Fibroblast of gingiva (primary cell): ENCODE measurements at regions not wholly inside any gene's neighbourhood (a gene's known extent, or its start where the extent isn't known, plus 50 kb on each side); places are given as distances from the start of the nearest gene placed in this dataset.

Experiments used
- DNase-seq: peaks from one replicate; pipeline ENCODE4 v3.0.0-alpha.2; 2011; ENCODE audit warnings: low read depth

DNA sequence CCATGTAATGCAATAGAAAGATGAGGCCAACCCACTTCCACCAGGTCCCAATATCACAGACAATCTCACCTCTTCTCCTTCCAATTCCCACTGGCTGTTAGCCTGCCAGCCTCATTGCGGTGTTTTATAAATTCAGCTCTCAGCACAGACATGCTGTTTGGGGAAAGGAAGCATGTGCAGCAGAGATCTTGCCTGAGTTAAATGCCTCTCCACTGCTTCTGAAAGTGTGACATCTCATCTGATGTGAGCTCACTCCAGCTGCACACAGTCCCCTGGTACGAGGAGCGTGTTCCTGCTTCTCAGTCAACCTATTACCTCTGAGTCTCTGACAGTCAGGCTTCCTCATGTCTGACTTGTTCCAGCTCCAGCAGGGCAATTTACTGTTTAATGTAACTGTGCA lies 122.7 kb upstream of the GUCY1A2 start:
- no peak for DNase-seq

DNA sequence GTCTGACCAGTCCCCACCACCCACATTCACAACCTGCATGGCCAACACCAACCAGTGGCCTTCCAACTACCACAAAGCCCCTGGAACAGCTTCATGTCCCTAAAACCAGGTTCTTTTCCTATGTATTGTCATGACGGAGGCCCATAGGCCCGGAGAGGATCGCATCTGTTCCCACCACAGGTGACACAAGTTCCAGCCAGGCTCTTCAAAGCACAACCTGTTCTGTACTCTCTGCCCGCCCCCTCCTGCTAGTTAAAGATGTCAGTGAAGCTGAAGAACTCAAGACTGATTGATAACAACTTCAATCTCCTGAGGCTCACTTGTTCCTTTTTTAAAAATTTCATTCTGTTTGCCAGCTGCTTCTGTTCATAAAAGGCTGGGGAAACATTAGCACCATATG lies 121.1 kb upstream of the GUCY1A2 start:
- DNase-seq: no peak

DNA sequence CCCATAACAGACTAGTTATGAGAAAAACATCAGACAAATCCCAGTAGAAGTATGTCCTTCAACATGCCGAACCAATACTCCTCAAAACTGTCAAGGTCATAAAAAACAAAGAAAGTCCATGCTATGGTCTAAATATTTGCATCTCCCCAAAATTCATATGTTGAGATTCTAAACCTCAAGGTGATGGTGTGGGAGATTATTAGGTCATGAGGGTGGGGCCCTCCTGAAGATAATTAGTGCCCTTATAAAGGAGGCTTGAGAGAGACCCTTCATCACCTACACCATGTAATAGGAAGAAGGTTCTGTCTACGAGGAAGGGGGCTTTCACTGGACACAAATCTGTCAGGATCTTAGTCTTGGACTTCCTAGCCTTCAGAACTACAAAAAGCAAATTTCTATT lies 118.6 kb upstream of the GUCY1A2 start:
- no peak for DNase-seq

DNA sequence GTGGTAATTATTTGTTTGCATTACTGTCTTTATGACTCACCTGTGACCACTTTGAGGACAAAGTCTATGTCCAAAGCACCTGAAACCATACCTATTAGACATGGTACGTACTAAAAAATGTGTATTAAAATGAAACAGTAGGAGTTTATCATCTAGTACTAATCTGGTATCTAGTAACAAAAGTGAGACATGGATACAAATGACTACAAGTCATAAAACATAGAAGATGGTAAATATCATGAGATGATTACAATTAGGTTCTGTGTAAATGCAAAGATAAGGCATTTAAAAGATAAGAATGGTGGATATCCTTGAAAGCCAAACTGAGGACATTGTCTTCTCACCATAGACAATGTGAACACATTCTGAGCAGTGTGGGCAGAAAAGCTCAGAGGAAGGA lies 113.5 kb upstream of the GUCY1A2 start:
- DNase-seq: no peak

DNA sequence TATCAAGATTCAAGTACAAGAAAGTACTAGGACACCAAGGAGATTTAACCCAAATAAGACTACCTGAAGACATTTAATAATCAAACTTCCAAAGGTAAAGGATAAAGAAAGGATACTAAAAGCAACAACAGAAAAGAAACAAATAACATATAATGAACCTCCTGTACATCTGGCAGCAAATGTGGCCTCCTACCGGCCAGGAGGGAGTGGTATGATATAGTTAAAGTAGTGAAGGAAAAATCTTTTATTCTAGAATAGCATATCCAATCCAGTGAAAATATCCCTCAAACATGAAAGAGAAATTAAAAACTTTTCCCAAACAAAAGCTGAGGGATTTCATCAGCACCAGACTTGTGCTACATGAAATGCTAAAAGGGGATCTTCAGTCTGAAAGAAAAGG lies 104.7 kb upstream of the GUCY1A2 start:
- DNase-seq: no peak

DNA sequence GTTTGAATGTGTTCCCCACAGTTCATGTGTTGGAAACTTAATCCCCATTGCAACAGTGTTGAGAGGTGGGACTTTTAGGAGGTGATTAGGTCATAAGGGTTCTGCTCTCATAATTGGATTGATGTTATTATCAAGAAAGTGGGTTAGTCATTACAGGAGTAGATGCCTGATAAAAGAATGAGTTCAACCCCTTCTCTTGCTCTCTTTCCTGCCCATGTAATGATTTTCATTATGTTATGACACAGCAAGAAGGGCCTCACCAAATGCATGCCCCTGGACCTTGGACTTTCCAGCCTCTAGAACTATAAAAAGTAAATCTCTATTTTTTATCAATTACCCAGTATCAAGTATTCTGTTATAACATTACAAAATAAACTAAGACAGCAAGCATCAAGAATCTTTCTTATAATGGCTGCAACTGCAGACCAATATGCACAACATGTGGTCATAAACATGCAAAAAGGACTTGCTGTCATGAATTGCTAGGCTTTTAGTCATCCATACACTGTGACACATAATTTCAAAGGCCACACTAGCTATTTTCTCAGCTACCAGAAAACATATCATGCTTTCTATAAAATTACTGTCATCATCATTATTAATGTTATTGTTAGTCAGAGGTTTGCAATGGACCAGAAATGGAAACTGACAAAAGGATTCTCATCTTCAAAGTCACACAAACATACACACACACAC lies 99.9 kb upstream of the GUCY1A2 start:
- no peak for DNase-seq

DNA sequence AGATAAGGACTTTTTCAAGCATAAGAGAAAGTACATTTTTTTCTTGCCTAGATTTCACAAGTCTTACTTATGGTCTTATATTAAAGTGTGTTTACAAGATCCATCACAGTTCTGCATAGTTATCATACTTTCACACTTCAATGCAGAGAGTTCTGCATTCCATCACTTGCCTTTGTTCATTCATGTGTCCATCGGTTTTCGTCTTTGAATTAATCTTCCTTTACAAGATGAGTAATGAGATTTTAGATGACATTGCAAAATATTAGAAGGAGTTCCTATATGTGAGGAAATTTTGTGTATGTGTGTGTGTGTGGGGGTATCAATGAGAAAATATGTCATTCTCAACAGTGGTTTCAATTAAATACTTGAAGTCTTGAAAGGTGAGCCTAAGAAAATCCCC lies 98.1 kb upstream of the GUCY1A2 start:
- DNase-seq: no peak

DNA sequence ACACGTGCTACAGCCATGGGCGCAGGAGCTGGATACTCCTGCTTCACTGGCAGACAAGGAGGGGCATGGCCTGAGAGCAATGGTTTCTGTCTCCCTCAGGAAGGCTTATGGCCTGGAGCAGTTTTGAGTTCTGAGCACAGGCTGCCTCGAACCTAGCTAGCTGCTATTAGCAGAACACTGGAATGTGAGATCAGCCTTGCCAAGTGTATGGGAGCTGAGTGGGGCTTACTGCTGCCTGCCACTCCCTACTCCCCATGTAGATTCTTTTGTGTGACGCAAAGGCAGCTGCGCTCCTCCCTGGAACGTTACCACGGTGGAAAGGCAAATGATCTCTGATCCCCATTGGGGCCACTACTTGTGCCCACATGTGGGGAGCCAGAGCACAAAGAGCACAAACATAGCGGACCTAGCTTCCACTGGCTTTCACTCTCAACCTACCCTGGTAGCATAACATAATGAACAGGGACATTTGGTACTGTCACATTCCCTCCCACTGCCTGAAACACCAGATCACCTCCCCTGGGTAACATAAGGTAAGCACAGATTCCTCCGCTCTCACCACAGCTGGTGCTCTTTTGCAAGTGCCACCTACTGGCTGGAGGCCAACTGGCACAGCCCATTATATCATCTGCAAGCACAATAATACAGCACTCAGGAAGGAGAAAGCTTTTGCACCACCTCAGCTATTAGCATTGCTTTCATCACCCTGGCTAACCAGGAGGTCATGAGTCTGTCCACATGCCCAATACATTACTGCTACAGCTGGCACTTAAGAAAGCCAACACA lies 84.6 kb upstream of the GUCY1A2 start:
- DNase-seq: no peak

DNA sequence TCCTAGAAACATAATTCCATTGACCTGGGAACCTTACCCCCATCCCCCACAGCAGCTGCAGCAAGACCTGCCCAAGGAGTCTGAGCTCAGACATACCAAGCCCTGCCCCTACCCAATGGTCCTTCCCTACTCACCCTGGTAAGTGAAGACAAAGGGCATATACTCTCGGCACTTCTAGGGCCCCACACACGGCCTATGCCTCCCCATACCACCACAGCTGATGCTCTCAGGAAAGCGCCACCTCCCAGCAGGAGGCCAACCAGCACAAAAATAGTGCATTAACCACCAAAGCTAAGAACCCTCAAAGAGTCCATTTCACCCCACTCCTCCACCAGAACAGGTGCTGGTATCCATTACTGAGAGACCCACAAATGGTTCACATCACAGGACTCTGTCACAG lies 74.4 kb upstream of the GUCY1A2 start:
- no peak for DNase-seq

DNA sequence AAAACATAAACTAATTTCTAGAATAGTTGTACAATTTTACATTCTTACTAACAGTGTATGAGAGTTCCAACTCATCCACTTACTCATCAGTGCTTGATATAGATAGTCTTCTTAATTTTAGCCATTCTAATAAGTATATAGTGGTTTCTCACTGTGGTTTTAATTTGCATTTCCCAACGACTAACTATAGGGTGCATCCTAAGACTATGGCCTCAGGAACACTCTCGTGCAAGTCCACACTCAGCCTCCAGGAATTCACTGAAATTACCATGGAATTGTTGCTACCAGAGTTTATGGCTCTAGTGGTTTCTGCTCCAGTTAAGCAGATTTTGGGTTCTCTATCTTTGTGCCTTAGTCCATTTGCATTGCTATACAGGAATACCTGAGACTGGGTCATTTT lies 60.1 kb upstream of the GUCY1A2 start:
- DNase-seq: no peak

DNA sequence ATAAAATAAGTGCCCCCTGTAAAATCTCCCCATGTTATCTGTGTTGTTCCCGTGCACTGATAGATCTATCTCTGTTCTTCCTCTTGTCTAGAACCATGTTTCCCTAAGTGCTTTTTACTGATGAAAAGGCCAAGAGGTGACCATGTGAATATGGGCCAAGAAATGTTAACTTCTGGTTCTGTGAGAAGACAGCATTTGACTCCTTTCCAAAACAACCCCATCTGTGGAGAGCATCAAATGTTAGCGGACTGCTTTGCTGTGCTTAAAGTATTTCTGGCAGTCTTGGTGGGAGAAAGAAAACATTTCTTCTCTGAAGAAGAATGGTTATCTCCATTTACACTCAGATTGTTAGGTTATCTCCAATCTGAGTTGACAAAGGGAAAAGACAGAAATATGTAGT lies 58.6 kb upstream of the GUCY1A2 start:
- no peak for DNase-seq

DNA sequence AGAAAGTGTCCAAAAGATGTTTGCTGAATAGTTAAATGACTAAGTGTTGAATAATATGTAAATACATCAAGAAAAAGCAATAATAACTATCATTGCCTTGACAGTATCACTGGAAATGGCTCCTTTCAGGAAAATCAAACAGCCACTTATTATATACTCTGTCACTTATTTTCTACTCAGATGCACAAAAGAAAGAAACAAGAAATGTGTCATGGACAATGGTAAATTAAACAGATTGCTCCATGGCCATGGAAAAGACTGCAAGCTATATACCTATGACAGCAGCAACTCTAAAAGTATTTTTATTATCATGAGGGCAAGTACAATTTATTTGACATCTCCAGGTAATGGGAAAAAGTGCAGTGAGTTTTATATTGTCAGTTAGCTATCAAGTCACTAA lies 52.9 kb upstream of the GUCY1A2 start:
- DNase-seq: no peak
